Central memory CD8-positive, alpha-beta T cell (primary cell): ENCODE measurements at regions not wholly inside any gene's neighbourhood (a gene's known extent, or its start where the extent isn't known, plus 50 kb on each side); places are given as distances from the start of the nearest gene placed in this dataset.

Experiments
- ATAC-seq: fragments of 150-1000 bp; cut with Tn5 transposase; replicated peaks from 2 replicates; pipeline ENCODE4 v1.10.0; 2022; ENCODE audit warnings: mild to moderate bottlenecking, moderate FRiP score, moderate number of reproducible peaks; ENCODE audit not compliant: poor library complexity, severe bottlenecking; ENCODE audit errors: extremely low read depth
- DNase-seq, 2 donors: peaks; one replicate each; pipeline ENCODE4 v3.0.0; 2021; ENCODE audit warnings: low spot score in 2 of 2
- H3K27ac Mint-ChIP-seq: one replicate; pipeline ENCODE4 v1.8.0; 2022; ENCODE audit warnings: low read depth, mild to moderate bottlenecking, moderate library complexity, mixed read lengths
- H3K27me3 Mint-ChIP-seq: one replicate; pipeline ENCODE4 v1.8.0; 2022; ENCODE audit warnings: mixed read lengths
- H3K36me3 Mint-ChIP-seq: one replicate; pipeline ENCODE4 v1.8.0; 2022; ENCODE audit warnings: mild to moderate bottlenecking, moderate library complexity, mixed read lengths; ENCODE audit not compliant: insufficient read depth
- H3K4me1 Mint-ChIP-seq: one replicate; pipeline ENCODE4 v1.8.0; 2022; ENCODE audit warnings: mixed read lengths
- H3K4me3 Mint-ChIP-seq: one replicate; pipeline ENCODE4 v1.8.0; 2022; ENCODE audit warnings: mild to moderate bottlenecking, moderate library complexity, mixed read lengths
- H3K9me3 Mint-ChIP-seq: one replicate; pipeline ENCODE4 v1.8.0; 2022; ENCODE audit warnings: mixed read lengths

DNA sequence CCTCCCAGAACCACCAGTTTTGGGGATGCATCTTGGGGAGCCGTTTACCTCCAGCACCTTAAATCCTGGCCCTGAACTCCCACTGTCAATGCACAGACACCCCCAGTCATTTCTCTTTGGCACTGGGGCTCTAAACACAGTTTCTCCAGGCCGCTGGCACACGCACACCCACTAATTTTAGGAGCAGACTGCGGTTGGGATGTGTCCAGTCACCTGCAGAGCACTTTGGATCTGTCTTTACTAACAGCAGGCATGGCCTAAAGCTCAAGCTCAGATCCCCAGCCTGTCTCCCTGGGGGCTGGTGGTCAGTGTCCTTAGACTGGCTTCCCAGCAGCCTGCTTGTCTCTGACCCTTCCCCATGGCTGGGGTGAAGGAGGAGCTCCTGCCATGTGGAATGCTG, 49.9 kb downstream of the SYNE3 start:
- Mint-ChIP-seq H3K36me3 (peaks cover 21% of the 10 kb centered on the region), H3K9me3 (no peaks in the 10 kb centered on the region), H3K4me1 (peaks cover 38% of the 10 kb centered on the region), H3K4me3 (no peak overlapping the region), H3K27me3 (no peaks in the 10 kb centered on the region), H3K27ac (no peak overlapping the region)
- no peak for DNase-seq
- ATAC-seq: no peak

DNA sequence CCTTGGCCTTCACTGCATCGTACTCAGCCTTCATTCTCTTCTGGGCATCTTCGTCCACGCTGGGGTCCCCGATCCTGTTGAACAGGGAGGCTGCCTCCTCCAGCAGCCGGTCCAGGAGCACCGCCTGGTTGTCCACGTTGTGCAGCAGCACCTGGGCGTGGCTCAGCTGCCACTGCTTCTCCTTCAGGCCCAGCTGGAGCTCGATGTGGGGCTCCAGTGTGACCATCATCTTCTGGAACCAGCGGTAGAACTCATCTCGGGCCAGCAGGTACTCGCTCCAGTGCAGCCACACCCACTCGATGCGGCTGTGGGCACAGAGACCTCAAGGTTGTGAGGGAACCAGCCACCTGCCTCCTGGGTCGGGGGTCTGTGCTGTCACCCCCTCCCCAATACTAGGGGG, 50.5 kb downstream of the SYNE3 start:
- peaks cover 22% of the 10 kb centered on the region for H3K36me3 Mint-ChIP-seq

DNA sequence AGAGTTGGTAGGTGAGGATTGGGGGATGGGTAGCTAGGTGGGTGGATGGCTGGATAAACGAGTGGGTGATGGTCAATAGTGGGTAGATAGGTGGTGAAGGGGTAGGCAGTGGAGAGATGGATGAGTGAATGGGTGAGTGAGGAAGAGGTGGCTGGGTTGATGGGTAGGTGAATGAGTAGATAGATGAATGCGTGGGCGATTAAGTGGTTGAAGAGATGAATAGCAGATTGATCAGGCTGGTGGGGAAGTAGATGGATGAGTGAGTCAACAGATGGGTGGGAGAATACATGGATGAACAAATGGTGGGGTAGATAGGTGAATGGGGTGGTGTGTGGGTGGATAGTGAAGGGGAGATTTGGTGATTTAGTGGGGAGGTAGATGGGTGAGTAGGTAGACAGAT, 51.1 kb downstream of the SYNE3 start:
- DNase-seq: no peak
- no peaks in the 10 kb centered on the region for H3K9me3 Mint-ChIP-seq
- H3K4me3 Mint-ChIP-seq: no peak overlapping the region
- no peak for ATAC-seq
- no peaks in the 10 kb centered on the region for H3K27me3 Mint-ChIP-seq
- H3K36me3 Mint-ChIP-seq: peaks cover 22% of the 10 kb centered on the region
- peaks cover 46% of the 10 kb centered on the region for H3K4me1 Mint-ChIP-seq
- peak overlapping the region; percentile 84 for H3K27ac Mint-ChIP-seq

More for the DNA sequence above, 50.5 kb downstream of the SYNE3 start:
- Mint-ChIP-seq H3K4me1 (peaks cover 41% of the 10 kb centered on the region), H3K27ac (peak overlapping the region; percentile 84), H3K9me3 (no peaks in the 10 kb centered on the region), H3K27me3 (no peaks in the 10 kb centered on the region), H3K4me3 (no peak overlapping the region)
- ATAC-seq (no peak), DNase-seq (no peak)

DNA sequence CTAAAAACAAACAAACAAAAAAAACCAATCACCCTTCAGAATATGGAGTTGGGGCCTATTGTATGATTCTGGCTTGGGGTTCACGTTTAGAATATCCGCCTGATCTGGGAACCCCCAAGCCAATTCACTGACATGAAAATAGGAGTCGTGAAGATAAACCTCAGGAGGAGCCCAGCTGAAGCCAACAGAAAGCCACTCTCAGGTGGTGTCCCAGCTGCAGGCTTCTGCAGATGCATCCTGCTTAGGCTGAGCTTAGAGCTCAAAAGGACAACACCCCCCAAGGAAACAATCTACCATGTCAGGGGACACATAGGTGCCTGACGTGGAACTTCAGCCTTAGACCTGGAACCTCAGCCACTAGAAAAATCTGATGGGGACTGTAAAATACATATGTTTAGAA, 51.9 kb downstream of the SYNE3 start:
- DNase-seq (no peak), ATAC-seq (no peak)
- Mint-ChIP-seq H3K27me3 (no peaks in the 10 kb centered on the region), H3K27ac (peak overlapping the region; percentile 84), H3K4me1 (peaks cover 46% of the 10 kb centered on the region), H3K36me3 (peaks cover 18% of the 10 kb centered on the region), H3K9me3 (no peaks in the 10 kb centered on the region), H3K4me3 (peak overlapping the region; percentile 18)

DNA sequence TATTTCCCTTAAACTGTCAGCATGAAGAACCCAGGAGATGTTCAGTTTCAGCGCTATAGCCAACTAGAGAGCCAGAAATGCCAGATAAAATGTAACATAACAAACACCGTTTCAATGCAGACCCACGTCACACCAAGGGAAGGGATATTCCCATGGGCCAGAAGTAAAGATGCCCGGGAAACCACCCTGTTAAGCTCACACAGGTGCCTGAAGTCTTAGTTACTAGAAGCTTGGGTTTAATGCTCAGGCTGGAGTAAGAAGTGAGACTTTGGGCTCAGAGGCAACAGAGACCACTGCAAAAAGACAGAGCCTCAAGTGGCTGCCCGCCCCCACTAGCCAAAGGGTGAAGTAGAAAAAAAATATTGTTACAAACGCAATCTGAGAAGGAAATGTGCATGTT, 52.3 kb downstream of the SYNE3 start:
- H3K27me3 Mint-ChIP-seq: no peaks in the 10 kb centered on the region
- peak overlapping the region; percentile 50 for H3K4me3 Mint-ChIP-seq
- no peak for DNase-seq
- no peak for ATAC-seq
- H3K4me1 Mint-ChIP-seq: peaks cover 46% of the 10 kb centered on the region
- peaks cover 18% of the 10 kb centered on the region for H3K36me3 Mint-ChIP-seq
- H3K9me3 Mint-ChIP-seq: no peaks in the 10 kb centered on the region
- peak overlapping the region; percentile 84 for H3K27ac Mint-ChIP-seq

DNA sequence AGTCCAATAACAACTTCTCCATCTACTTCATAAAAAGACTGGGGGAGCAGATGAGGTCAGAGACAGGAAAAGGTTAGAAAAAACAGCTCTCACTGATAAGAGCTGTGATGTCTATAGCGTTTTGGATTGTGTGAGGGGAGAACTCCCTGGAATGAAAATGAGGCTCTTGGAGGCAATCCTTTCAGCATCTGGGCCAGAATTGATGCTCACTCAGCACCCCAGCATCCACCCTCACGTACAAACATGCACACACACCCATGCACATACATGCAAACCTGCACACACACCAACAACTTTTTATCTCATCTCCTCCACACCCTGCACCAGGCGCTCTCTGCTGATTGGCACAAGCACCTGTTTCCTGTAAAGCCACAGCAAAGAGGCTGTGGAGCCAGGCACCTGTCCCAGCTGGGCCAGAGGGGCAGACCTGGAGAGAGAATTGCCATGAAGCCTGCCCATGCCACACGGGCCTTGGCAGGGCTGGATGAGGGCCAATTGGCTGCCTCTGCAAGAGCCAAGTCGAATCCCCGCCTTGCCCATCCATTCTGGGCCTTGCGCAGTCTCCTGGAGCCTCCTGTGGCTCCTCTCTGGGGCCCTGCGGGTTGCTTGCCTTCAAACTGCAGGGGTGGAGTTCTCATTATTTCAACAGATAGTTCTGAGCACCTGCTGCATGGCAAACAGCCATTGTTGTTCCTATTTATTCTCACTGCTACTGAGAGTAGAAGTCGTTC, 53.1 kb downstream of the SYNE3 start:
- peak overlapping the region; percentile 50 for H3K4me3 Mint-ChIP-seq
- DNase-seq: peak in 1 of 2 donors; percentile 25
- H3K9me3 Mint-ChIP-seq: no peaks in the 10 kb centered on the region
- H3K36me3 Mint-ChIP-seq: peaks cover 18% of the 10 kb centered on the region
- H3K27me3 Mint-ChIP-seq: no peaks in the 10 kb centered on the region
- peak overlapping the region; percentile 84 for H3K27ac Mint-ChIP-seq
- peaks cover 46% of the 10 kb centered on the region for H3K4me1 Mint-ChIP-seq
- peak; percentile 78 for ATAC-seq

DNA sequence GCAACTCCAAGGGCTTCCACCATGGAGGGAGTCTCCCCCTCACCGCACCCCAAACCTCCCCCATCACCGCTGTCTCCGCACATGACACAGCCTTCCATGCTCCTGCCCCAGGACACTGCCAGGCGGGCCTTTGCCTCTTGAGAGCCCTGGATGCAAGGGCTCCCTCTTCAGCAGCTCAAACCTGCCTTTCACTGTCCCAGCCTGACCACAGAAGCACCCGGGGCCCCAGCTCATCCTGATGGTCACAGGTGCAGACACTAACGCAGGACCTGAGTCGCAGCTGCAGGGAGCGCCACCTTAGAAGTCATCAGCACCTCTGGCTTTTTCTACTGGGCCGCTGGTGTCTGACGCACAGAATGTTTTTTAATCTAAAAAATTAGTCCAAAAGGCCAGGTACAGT, 54.0 kb downstream of the SYNE3 start:
- Mint-ChIP-seq H3K36me3 (peaks cover 18% of the 10 kb centered on the region), H3K4me1 (peaks cover 46% of the 10 kb centered on the region)

DNA sequence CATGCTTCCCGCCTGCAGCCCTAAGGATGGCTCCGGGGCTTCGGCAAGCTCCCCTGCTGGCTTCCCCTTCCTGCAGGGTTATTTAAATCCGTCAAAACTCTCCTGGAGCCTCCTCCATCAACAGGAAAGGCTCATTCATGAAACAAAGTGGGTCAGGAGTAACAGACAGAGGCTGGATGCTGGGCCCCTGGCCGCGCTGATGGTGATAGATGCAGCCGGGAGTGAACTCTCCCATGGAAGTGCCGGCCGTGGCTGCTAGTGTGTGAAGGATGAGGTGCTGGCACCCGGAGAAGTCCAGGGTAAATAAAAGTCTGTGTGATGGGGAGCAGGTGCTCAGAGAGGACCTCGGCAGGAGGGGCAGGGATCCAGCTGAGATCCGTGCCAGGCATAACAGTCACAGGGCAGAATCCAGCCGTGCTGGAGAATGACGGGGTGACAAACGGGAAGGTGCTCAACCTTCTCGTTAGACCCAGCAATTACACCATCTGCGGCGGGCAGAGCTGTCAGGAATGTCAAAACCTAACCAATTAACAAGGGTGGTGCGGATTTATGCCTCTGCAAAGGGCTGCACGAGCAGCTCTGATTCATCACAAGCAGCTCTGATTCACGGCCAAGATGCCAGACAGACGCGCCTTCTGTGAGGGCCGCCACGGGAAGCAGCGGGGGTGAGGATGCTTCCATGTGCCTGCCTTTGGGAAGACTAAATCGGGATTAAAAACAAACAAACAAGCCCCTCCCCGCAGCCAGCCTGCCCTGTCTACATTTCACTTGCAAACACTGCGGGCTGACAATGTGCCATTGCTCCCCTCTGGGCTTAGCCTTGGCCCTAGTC, 55.6 kb downstream of the SYNE3 start:
- Mint-ChIP-seq H3K27me3 (no peaks in the 10 kb centered on the region), H3K4me1 (peaks cover 46% of the 10 kb centered on the region), H3K4me3 (no peak overlapping the region), H3K36me3 (peaks cover 18% of the 10 kb centered on the region), H3K27ac (peak overlapping the region; percentile 84), H3K9me3 (no peaks in the 10 kb centered on the region)
- no peak for DNase-seq
- no peak for ATAC-seq

More for the DNA sequence above, 54.0 kb downstream of the SYNE3 start:
- Mint-ChIP-seq H3K27ac (peak overlapping the region; percentile 84), H3K9me3 (no peaks in the 10 kb centered on the region), H3K27me3 (no peaks in the 10 kb centered on the region), H3K4me3 (no peak overlapping the region)
- no peak for DNase-seq
- ATAC-seq: no peak

DNA sequence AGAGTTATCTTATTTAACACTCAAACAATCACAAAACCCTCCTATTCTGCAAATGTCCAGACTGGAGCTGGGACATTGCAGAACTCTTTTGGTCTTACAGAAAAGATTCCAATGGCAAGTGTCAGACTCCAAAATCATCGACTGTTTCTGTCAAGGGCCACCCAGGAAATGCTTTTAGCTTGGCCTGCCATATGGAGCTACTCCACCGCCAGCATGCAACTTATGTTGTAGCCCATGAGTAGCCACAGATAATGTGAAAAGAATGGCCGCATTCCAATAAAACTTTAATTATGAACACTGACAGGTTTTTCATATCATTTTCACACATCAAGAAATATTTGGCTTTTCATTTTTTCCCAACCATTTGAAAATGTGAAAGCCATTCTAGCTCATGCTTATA, 57.5 kb downstream of the SYNE3 start:
- Mint-ChIP-seq H3K9me3 (no peaks in the 10 kb centered on the region), H3K4me1 (peaks cover 31% of the 10 kb centered on the region), H3K4me3 (no peak overlapping the region), H3K36me3 (peaks cover 19% of the 10 kb centered on the region), H3K27ac (no peak overlapping the region), H3K27me3 (no peaks in the 10 kb centered on the region)
- ATAC-seq (no peak), DNase-seq (no peak)

DNA sequence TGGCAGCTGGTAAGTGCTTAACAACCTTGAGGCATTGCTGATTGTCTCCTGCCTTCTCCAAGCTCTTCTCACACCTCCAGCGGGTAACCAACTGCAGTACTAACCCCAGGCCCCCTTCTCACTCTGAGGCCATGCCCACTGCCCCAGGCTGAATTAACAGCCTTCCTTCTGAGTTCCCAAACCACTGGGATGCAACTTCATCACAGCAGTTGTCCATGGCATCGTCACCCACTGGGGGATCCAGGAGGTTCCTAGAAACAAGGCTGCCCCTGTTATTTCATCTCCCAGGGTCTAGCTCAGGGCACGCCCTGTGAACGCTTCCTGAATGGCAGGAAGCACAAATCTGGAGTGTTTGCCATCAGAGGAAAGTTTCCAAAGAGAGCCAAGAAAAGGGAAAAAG, 58.0 kb downstream of the SYNE3 start:
- no peak overlapping the region for H3K4me3 Mint-ChIP-seq
- no peak for ATAC-seq
- H3K36me3 Mint-ChIP-seq: peaks cover 19% of the 10 kb centered on the region
- no peaks in the 10 kb centered on the region for H3K27me3 Mint-ChIP-seq
- DNase-seq: no peak
- H3K9me3 Mint-ChIP-seq: no peaks in the 10 kb centered on the region
- H3K4me1 Mint-ChIP-seq: peaks cover 27% of the 10 kb centered on the region
- H3K27ac Mint-ChIP-seq: no peak overlapping the region

DNA sequence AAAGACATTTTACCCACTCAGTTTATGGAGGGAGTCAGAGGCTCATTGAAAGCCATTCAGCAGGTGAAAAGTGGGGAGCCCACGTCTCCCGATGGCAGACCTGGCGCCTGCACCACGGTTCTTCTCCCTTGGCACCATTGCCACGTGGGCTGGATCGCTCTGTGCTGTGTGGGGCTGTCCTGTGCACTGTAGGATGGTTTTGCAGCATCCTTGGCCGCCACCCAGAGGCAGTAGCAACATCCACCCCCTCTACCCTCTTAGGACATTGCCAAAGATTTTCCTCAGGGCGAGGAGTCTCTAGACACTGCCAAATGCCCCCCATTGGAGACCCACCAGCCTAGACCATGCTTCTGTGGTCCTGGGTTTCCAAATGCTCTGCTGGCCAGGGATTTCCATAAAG, 60.2 kb downstream of the SYNE3 start:
- no peaks in the 10 kb centered on the region for H3K27me3 Mint-ChIP-seq
- H3K4me1 Mint-ChIP-seq: peaks cover 7% of the 10 kb centered on the region
- DNase-seq: no peak
- ATAC-seq: no peak
- H3K9me3 Mint-ChIP-seq: no peaks in the 10 kb centered on the region
- H3K27ac Mint-ChIP-seq: no peak overlapping the region
- H3K4me3 Mint-ChIP-seq: no peak overlapping the region
- H3K36me3 Mint-ChIP-seq: peaks cover 18% of the 10 kb centered on the region

DNA sequence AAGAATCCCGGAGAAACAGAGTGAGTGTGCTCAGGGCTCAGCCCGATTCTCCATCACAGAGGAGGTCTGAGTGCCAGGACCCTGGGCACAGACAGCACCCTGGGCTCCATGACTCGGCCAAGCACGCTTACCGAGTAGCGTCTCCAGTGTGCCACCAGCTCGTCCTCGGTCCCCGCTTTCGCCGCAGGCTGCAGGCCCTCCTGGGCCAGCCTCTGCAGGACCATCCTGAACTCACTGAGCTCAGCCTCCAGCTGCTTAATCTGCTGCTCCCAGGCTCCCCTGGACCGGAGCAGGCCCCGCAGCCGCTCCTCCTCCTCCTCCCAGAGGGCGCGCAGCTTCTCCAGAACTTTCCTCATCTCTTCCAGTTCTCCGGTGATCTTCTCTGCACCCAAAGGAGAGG, 61.2 kb downstream of the SYNE3 start:
- H3K4me1 Mint-ChIP-seq: no peaks in the 10 kb centered on the region
- peaks cover 14% of the 10 kb centered on the region for H3K36me3 Mint-ChIP-seq
- H3K4me3 Mint-ChIP-seq: no peak overlapping the region
- H3K9me3 Mint-ChIP-seq: no peaks in the 10 kb centered on the region
- no peaks in the 10 kb centered on the region for H3K27me3 Mint-ChIP-seq
- ATAC-seq (no peak), DNase-seq (no peak)
- H3K27ac Mint-ChIP-seq: no peak overlapping the region

DNA sequence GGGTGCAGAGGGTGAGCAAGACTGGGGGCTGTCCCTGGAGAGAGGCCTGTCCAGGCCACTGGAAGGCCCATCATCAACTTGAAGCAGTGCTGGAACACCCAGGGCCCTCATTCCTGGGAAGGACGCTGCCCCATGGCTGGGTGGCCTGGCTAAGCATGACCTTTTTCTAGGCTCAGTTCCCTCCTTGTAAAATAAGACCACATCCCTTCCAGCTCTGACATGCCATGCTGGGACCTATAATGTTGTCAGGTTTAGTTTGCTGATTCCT, 62.8 kb downstream of the SYNE3 start:
- peaks cover 19% of the 10 kb centered on the region for H3K36me3 Mint-ChIP-seq
- no peak for DNase-seq
- no peaks in the 10 kb centered on the region for H3K4me1 Mint-ChIP-seq
- no peak overlapping the region for H3K4me3 Mint-ChIP-seq
- H3K27me3 Mint-ChIP-seq: no peaks in the 10 kb centered on the region
- no peak for ATAC-seq
- no peaks in the 10 kb centered on the region for H3K9me3 Mint-ChIP-seq
- H3K27ac Mint-ChIP-seq: no peak overlapping the region
